RWPE1 (cell line): ENCODE measurements at regions not wholly inside any gene's neighbourhood (a gene's known extent, or its start where the extent isn't known, plus 50 kb on each side); places are given as distances from the start of the nearest gene placed in this dataset.

Experiments used
- CTCF ChIA-PET: fragments of 350-600 bp; sonication (Branson Sonifier 250); formaldehyde crosslinking; extraction: SDS; loops from one replicate; lab custom pipeline; 2021; lab: Yijun Ruan, JAX
- POLR2A ChIA-PET: fragments of 400-600 bp; formaldehyde crosslinking; extraction: SDS; loops from one replicate; lab custom pipeline; 2020; ENCODE audit warnings: antibody characterized with exemption; ENCODE audit not compliant: low non-redundant PET; lab: Yijun Ruan, JAX
- DNase-seq: peaks from one replicate; pipeline ENCODE4 v3.0.0; 2012; ENCODE audit warnings: low spot score
- H3K27ac ChIP-seq: fragments of 450-650 bp; 2 replicates; pipeline ENCODE4 v1.5.1; 2017
- CTCF ChIP-seq: fragments of 450-650 bp; conservative IDR thresholded peaks from 2 replicates; pipeline ENCODE4 v1.5.1; 2017; ENCODE audit warnings: low read depth, mild to moderate bottlenecking

- no peak for TF ChIP-seq CTCF
- ChIA-PET POLR2A (no interaction called here), CTCF (no interaction called here)
- H3K27ac ChIP-seq: no peak overlapping the region
- DNase-seq: no peak
Observed at GRCh38 chr22:22981670-22982571, 88.4 kb upstream of the GNAZ start.

GRCh38 chr22:22982616-22983015 is 87.7 kb upstream of the GNAZ start:
- CTCF ChIA-PET: no interaction called here
- no peak for DNase-seq

GRCh38 chr22:22983123-22983522 is 87.2 kb upstream of the GNAZ start:
- no peak overlapping the region for H3K27ac ChIP-seq
- no peak for DNase-seq
- ChIA-PET CTCF (interaction anchor here (0.7 kb wide), 1 partner anchor 9 kb away, joined by 3 read pairs; no protein-coding TSS in a partner anchor), POLR2A (no interaction called here)
- TF ChIP-seq CTCF: no peak

More at GRCh38 chr22:22982616-22983015, 87.7 kb upstream of the GNAZ start:
- no peak overlapping the region for H3K27ac ChIP-seq
- no peak for TF ChIP-seq CTCF
- POLR2A ChIA-PET: no interaction called here

GRCh38 chr22:22983816-22984215 is 86.5 kb upstream of the GNAZ start:
- no peak for TF ChIP-seq CTCF
- H3K27ac ChIP-seq: no peak overlapping the region
- ChIA-PET CTCF (no interaction called here), POLR2A (no interaction called here)
- DNase-seq: no peak

GRCh38 chr22:22984967-22985366 is 85.4 kb upstream of the GNAZ start:
- ChIA-PET CTCF (no interaction called here), POLR2A (no interaction called here)
- no peak for DNase-seq
- no peak for TF ChIP-seq CTCF
- no peak overlapping the region for H3K27ac ChIP-seq

- DNase-seq: no peak
- H3K27ac ChIP-seq: no peak overlapping the region
- TF ChIP-seq CTCF: no peak
- ChIA-PET POLR2A (no interaction called here), CTCF (no interaction called here)
Observed at GRCh38 chr22:22986008-22986407, 84.3 kb upstream of the GNAZ start.
